ENCODE measurements at regions not wholly inside any gene's neighbourhood (a gene's known extent, or its start where the extent isn't known, plus 50 kb on each side); places are given as distances from the start of the nearest gene placed in this dataset.

DNA sequence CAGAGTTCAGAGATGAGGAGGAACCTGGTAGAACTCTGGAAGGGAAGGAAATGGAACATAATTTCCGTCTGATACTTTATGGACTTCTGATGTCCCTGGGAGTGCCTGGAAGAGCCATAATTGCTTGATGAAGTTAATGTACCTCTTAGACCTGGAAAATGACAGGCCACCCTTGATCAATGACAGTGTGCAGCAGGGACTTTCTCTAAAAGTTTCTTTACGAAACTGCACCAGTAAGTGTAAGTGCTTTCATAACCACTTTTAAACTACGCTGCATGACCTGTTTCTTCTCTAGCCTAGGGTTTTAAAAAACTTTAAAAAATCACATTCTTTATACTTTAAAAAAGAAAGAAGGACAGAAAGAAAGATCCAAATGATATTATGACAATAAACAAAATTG, 164.5 kb downstream of the LPIN1 start:
- no peak for TF ChIP-seq CBX3 (IDR thresholded peaks at IDR 0.05; ENCODE audit: low read depth)
- TF ChIP-seq CTCF (IDR thresholded peaks at IDR 0.05 in 2 of 3, conservative IDR thresholded peaks at IDR 0.05 in 1 of 3; ENCODE audit: borderline replicate concordance in 1 of 3, insufficient read depth in 1 of 3, low read depth in 2 of 3, low read length in 2 of 3): no peak
- TF ChIP-seq ATF3 (IDR thresholded peaks at IDR 0.05): no peak
- TF ChIP-seq EGR1 (IDR thresholded peaks at IDR 0.05; ENCODE audit: low read depth): no peak
- no peak for TF ChIP-seq POLR2AphosphoS5 (IDR thresholded peaks at IDR 0.05; ENCODE audit: low read depth, low read length)
- TF ChIP-seq EZH2 (IDR thresholded peaks at IDR 0.05): no peak
- TF ChIP-seq ZFX (IDR thresholded peaks at IDR 0.05): no peak
- TF ChIP-seq, protein P1, sequence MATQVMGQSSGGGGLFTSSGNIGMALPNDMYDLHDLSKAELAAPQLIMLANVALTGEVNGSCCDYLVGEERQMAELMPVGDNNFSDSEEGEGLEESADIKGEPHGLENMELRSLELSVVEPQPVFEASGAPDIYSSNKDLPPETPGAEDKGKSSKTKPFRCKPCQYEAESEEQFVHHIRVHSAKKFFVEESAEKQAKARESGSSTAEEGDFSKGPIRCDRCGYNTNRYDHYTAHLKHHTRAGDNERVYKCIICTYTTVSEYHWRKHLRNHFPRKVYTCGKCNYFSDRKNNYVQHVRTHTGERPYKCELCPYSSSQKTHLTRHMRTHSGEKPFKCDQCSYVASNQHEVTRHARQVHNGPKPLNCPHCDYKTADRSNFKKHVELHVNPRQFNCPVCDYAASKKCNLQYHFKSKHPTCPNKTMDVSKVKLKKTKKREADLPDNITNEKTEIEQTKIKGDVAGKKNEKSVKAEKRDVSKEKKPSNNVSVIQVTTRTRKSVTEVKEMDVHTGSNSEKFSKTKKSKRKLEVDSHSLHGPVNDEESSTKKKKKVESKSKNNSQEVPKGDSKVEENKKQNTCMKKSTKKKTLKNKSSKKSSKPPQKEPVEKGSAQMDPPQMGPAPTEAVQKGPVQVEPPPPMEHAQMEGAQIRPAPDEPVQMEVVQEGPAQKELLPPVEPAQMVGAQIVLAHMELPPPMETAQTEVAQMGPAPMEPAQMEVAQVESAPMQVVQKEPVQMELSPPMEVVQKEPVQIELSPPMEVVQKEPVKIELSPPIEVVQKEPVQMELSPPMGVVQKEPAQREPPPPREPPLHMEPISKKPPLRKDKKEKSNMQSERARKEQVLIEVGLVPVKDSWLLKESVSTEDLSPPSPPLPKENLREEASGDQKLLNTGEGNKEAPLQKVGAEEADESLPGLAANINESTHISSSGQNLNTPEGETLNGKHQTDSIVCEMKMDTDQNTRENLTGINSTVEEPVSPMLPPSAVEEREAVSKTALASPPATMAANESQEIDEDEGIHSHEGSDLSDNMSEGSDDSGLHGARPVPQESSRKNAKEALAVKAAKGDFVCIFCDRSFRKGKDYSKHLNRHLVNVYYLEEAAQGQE (IDR thresholded peaks at IDR 0.05; ENCODE audit: low read depth): no peak
- TF ChIP-seq TCF7L2 (IDR thresholded peaks at IDR 0.05; ENCODE audit: borderline replicate concordance, extremely low read depth, insufficient read depth, insufficient read length): no peak
- TF ChIP-seq JUND (IDR thresholded peaks at IDR 0.05): no peak
- no peak for TF ChIP-seq RAD21 (IDR thresholded peaks at IDR 0.05; ENCODE audit: low read depth)
- TF ChIP-seq EZH2phosphoT487 (IDR thresholded peaks at IDR 0.05; ENCODE audit: borderline replicate concordance): no peak
- TF ChIP-seq FOSL1 (IDR thresholded peaks at IDR 0.05; ENCODE audit: low read depth): no peak
